Keratinocyte (primary cell): ENCODE measurements at regions not wholly inside any gene's neighbourhood (a gene's known extent, or its start where the extent isn't known, plus 50 kb on each side); places are given as distances from the start of the nearest gene placed in this dataset.

ENCODE experiments used
- EZH2 ChIP-seq: IDR thresholded peaks from one replicate; pipeline ENCODE4 v1.6.1; 2012; ENCODE audit warnings: inconsistent platforms, mild to moderate bottlenecking, low read length, moderate library complexity
- TF ChIP-seq, protein P1 (sequence below), 3 experiments: IDR thresholded peaks in 1 of 3; conservative IDR thresholded peaks in 1 of 3; optimal IDR thresholded peaks in 1 of 3; 2 replicates in 2 of 3; 3 replicates in 1 of 3; pipeline versions ENCODE3 to v1.5.1; 2011; ENCODE audit warnings: low read length in 3 of 3, mild to moderate bottlenecking in 3 of 3, moderate library complexity in 2 of 3, control low read depth in 1 of 3, inconsistent platforms in 1 of 3; ENCODE audit not compliant: insufficient read depth in 2 of 3; ENCODE audit errors: extremely low read depth in 1 of 3

DNA sequence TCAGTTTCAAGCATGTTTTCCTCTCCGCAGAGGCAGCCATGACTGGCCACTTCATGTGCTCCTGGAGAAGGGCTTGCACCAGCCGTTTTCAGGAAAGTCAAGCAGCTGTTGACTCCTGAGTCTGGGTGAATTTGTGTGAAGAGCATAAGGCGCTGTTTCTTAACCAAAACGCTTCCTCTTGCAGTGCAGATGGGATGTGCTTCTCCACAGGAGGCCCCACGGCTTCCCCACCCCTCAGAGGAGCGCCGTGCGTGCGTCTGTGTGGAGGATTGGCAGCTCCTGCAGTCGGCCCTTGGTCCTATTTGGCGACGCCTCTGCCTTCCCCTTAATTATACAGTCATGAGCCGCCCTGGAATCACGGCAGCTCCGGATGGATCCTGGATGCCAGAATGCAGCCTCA, 54.1 kb upstream of the B3GAT1 start:
- TF ChIP-seq, protein P1, sequence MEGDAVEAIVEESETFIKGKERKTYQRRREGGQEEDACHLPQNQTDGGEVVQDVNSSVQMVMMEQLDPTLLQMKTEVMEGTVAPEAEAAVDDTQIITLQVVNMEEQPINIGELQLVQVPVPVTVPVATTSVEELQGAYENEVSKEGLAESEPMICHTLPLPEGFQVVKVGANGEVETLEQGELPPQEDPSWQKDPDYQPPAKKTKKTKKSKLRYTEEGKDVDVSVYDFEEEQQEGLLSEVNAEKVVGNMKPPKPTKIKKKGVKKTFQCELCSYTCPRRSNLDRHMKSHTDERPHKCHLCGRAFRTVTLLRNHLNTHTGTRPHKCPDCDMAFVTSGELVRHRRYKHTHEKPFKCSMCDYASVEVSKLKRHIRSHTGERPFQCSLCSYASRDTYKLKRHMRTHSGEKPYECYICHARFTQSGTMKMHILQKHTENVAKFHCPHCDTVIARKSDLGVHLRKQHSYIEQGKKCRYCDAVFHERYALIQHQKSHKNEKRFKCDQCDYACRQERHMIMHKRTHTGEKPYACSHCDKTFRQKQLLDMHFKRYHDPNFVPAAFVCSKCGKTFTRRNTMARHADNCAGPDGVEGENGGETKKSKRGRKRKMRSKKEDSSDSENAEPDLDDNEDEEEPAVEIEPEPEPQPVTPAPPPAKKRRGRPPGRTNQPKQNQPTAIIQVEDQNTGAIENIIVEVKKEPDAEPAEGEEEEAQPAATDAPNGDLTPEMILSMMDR (optimal IDR thresholded peaks at IDR 0.05 in 1 of 3, IDR thresholded peaks at IDR 0.05 in 1 of 3, conservative IDR thresholded peaks at IDR 0.05 in 1 of 3; ENCODE audit: extremely low read depth in 1 of 3, insufficient read depth in 2 of 3, low read length in 3 of 3): no peak
- TF ChIP-seq EZH2: no peak
